ENCODE measurements at regions not wholly inside any gene's neighbourhood (a gene's known extent, or its start where the extent isn't known, plus 50 kb on each side); places are given as distances from the start of the nearest gene placed in this dataset.

DNA sequence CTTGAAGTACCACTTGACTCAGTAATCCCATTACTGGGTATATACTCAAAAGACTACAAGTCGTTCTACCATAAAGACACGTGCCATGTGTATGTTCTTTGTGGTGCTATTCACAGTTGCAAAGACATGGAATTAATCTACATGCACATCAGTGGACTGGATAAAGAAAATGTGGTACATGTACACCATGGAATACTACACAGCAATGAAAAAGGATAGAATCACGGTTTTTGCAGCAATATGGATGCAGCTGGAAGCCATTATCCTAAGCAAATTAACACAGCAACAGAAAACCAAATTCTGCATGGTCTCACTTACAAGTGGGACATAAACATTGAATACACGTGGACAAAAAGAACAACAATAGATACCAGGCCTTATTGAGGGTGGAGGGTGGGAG lies 583.4 kb upstream of the CELF2 start:
- H3K27ac ChIP-seq (ENCODE audit: control insufficient read depth, insufficient read depth): no peak overlapping the region
- H3K4me2 ChIP-seq (ENCODE audit: control insufficient read depth, insufficient read depth): no peak overlapping the region
- H3K4me1 ChIP-seq (ENCODE audit: control insufficient read depth, insufficient read depth, low read length): no peaks in the 10 kb centered on the region
- intact Hi-C loops (cut with micrococcal nuclease; ENCODE audit: unreplicated experiment): no loop called here
- RAD21 ChIA-PET (ENCODE audit: unreplicated experiment): no interaction called here
- no peak overlapping the region for H2AFZ ChIP-seq (ENCODE audit: control insufficient read depth, low read depth, low read length)
- H3K27me3 ChIP-seq (replicated peaks in 1 of 2; ENCODE audit: control insufficient read depth in 2 of 2, insufficient read depth in 2 of 2, low read length in 1 of 2): no peaks in the 10 kb centered on the region
- no peak overlapping the region for H3K4me3 ChIP-seq
- FAIRE-seq (no peak), DNase-seq (ENCODE audit: low read depth, low spot score) (no peak), ATAC-seq (no peak)
- in situ Hi-C loops (cut with MboI): no loop called here
- WGBS (ENCODE audit: insufficient coverage, insufficient replicate concordance, low lambda C conversion rate, missing lambda C conversion rate): 41% methylated on average over 4 of the region's 4 CpGs
- POLR2A ChIA-PET: interaction anchor here (0.6 kb wide), 1 partner anchor 58 kb away, joined by 5 read pairs; no protein-coding TSS in a partner anchor
- no TSS peak for BruUV-seq (replicated peaks)
- H3K79me2 ChIP-seq (ENCODE audit: control insufficient read depth, insufficient read depth, low read length): no peaks in the 10 kb centered on the region
- H3K9ac ChIP-seq (ENCODE audit: control insufficient read depth, insufficient read depth, low read length): no peak overlapping the region
- CTCF ChIA-PET: no interaction called here
- no peaks in the 10 kb centered on the region for H4K20me1 ChIP-seq (ENCODE audit: control insufficient read depth, insufficient read depth)
- TF ChIP-seq KDM1A (IDR thresholded peaks at IDR 0.05; ENCODE audit: borderline replicate concordance): no peak
- no peak for TF ChIP-seq BACH1 (IDR thresholded peaks at IDR 0.05; ENCODE audit: borderline replicate concordance)
- H3K36me3 ChIP-seq (ENCODE audit: control insufficient read depth in 2 of 2, insufficient read depth in 2 of 2, low read length in 1 of 2): no peaks in the 10 kb centered on the region
- SMC1A ChIA-PET (ENCODE audit: uncharacterized antibody, unreplicated experiment): interaction anchor here (0.6 kb wide), 1 partner anchor 15 kb away, joined by 3 read pairs; no protein-coding TSS in a partner anchor
- H3K9me3 ChIP-seq (replicated peaks; ENCODE audit: control insufficient read depth, insufficient read depth, low read length): no peaks in the 10 kb centered on the region

DNA sequence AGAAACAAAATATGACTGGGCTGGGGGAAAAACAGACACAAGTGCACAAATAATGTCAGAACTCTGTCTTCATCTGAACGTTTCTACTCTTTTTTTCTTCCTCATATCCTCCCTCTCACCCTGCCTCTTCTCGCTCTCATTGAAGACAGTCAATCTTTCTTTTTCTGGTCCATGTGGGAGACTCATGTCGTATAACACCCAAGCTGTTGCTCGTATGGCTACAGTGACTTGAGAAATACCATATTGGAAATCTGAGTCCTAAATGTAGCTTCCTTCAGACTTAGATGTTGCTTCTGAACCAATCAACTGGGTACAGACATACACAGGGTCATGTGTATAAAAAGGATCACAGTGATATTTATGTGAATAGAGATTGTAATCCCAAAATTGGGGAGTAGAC lies 579.8 kb upstream of the CELF2 start:
- Histone ChIP-seq H4K20me1 (ENCODE audit: control insufficient read depth, insufficient read depth) (no peaks in the 10 kb centered on the region), H3K36me3 (ENCODE audit: control insufficient read depth in 2 of 2, insufficient read depth in 2 of 2, low read length in 1 of 2) (no peaks in the 10 kb centered on the region), H3K27ac (ENCODE audit: control insufficient read depth, insufficient read depth) (no peak overlapping the region), H3K9ac (ENCODE audit: control insufficient read depth, insufficient read depth, low read length) (no peak overlapping the region), H3K27me3 (replicated peaks in 1 of 2; ENCODE audit: control insufficient read depth in 2 of 2, insufficient read depth in 2 of 2, low read length in 1 of 2) (no peaks in the 10 kb centered on the region), H3K9me3 (replicated peaks; ENCODE audit: control insufficient read depth, insufficient read depth, low read length) (no peaks in the 10 kb centered on the region), H3K4me3 (no peak overlapping the region), H3K4me2 (ENCODE audit: control insufficient read depth, insufficient read depth) (no peak overlapping the region), H3K4me1 (ENCODE audit: control insufficient read depth, insufficient read depth, low read length) (no peaks in the 10 kb centered on the region), H3K79me2 (ENCODE audit: control insufficient read depth, insufficient read depth, low read length) (no peaks in the 10 kb centered on the region), H2AFZ (ENCODE audit: control insufficient read depth, low read depth, low read length) (no peak overlapping the region)
- ATAC-seq: no peak
- SMC1A ChIA-PET (ENCODE audit: uncharacterized antibody, unreplicated experiment): no interaction called here
- CTCF ChIA-PET: no interaction called here
- DNase-seq (ENCODE audit: low read depth, low spot score): no peak
- BruUV-seq (replicated peaks): no TSS peak
- RAD21 ChIA-PET (ENCODE audit: unreplicated experiment): no interaction called here
- 10% methylated on average over 4 of the region's 4 CpGs for WGBS (ENCODE audit: insufficient coverage, insufficient replicate concordance, low lambda C conversion rate, missing lambda C conversion rate)
- no peak for FAIRE-seq
- in situ Hi-C loops (cut with MboI): no loop called here
- POLR2A ChIA-PET: no interaction called here
- intact Hi-C loops (cut with micrococcal nuclease; ENCODE audit: unreplicated experiment): no loop called here
- no peak for TF ChIP-seq BCL3 (IDR thresholded peaks at IDR 0.05; ENCODE audit: borderline replicate concordance, insufficient read depth, low read depth, low read length, poor library complexity, severe bottlenecking)
- TF ChIP-seq SUPT20H (IDR thresholded peaks at IDR 0.05; ENCODE audit: borderline replicate concordance, control insufficient read depth, low read depth, low read length): no peak
- no peak for TF ChIP-seq YBX1 (IDR thresholded peaks at IDR 0.05)
- no peak for TF ChIP-seq JUNB (IDR thresholded peaks at IDR 0.05)
- no peak for TF ChIP-seq MTA3 (IDR thresholded peaks at IDR 0.05; ENCODE audit: borderline replicate concordance, low read length)
- no peak for TF ChIP-seq USF1 (IDR thresholded peaks at IDR 0.05; ENCODE audit: borderline replicate concordance, extremely low read length, insufficient read depth, low read depth, low read length)
- no peak for TF ChIP-seq ASH2L (IDR thresholded peaks at IDR 0.05; ENCODE audit: borderline replicate concordance, low read depth)
- TF ChIP-seq ZNF24 (IDR thresholded peaks at IDR 0.05): no peak
- no peak for TF ChIP-seq ZBTB11 (CRISPR knock-in tag; IDR thresholded peaks at IDR 0.05)
- no peak for TF ChIP-seq SRF (IDR thresholded peaks at IDR 0.05; ENCODE audit: low read depth in 2 of 2, low read length in 2 of 2)
